Esophagus squamous epithelium (tissue), 5 donors: ENCODE measurements at regions not wholly inside any gene's neighbourhood (a gene's known extent, or its start where the extent isn't known, plus 50 kb on each side); places are given as distances from the start of the nearest gene placed in this dataset.

ENCODE experiments used
- DNase-seq: peaks from one replicate; lab custom pipeline; 2025; lab: John Stamatoyannopoulos, UW
- H3K27ac ChIP-seq, 4 donors: fragments of 200-600 bp; sonication (generic); one replicate each; pipeline ENCODE4 v1.5.1; 2016 to 2019; ENCODE audit warnings: mild to moderate bottlenecking in 1 of 4
- H3K27me3 ChIP-seq, 4 donors: fragments of 200-600 bp; sonication (generic); 1 replicate in 3 of 4; 2 replicates in 1 of 4; pipeline versions ENCODE4 v1.5.1 to v1.6.0; 2017 to 2021; ENCODE audit warnings: antibody characterized with exemption in 1 of 4
- H3K36me3 ChIP-seq, 3 donors: fragments of 200-600 bp; sonication (generic); one replicate each; pipeline ENCODE4 v1.5.1; 2016 to 2019
- H3K4me1 ChIP-seq, 3 donors: fragments of 200-600 bp; sonication (generic); one replicate each; pipeline ENCODE4 v1.5.1; 2017 to 2019
- H3K4me3 ChIP-seq, 4 donors: fragments of 200-600 bp; sonication (generic); 1 replicate in 3 of 4; 2 replicates in 1 of 4; pipeline ENCODE4 v1.5.1; 2016 to 2019; ENCODE audit warnings: mild to moderate bottlenecking in 2 of 4, moderate library complexity in 1 of 4
- H3K9me3 ChIP-seq, 3 donors: fragments of 200-600 bp; sonication (generic); one replicate each; pipeline ENCODE4 v1.5.1; 2016 to 2019
- POLR2A ChIP-seq, 4 donors: fragments of 450-650 bp; IDR thresholded peaks; one replicate each; pipeline ENCODE4 v1.6.1; 2017; ENCODE audit warnings: antibody characterized with exemption in 4 of 4, mild to moderate bottlenecking in 4 of 4, moderate library complexity in 3 of 4
- WGBS, 2 donors: methylation state at CpG; one replicate each; pipeline ENCODE4 v1.1.5; 2018; 5-methylcytosine and 5-hydroxymethylcytosine counted together
- intact Hi-C: fragments of 100-400 bp; cut with DNase I; formaldehyde crosslinking; loops from one replicate; pipeline ENCODE4 v1.15.0; 2022
- TF ChIP-seq, protein P1 (sequence below), 6 experiments: fragments of 450-650 bp in 4 of 6; fragments of 200-600 bp in 2 of 6; sonication (generic) in 2 of 6; IDR thresholded peaks; one replicate each; pipeline ENCODE4 v1.5.1; 2016 to 2019; ENCODE audit warnings: antibody characterized with exemption in 6 of 6, mild to moderate bottlenecking in 4 of 6, moderate library complexity in 4 of 6
- donor health status: DM: yes; HTN: yes; CAD: no.

DNA sequence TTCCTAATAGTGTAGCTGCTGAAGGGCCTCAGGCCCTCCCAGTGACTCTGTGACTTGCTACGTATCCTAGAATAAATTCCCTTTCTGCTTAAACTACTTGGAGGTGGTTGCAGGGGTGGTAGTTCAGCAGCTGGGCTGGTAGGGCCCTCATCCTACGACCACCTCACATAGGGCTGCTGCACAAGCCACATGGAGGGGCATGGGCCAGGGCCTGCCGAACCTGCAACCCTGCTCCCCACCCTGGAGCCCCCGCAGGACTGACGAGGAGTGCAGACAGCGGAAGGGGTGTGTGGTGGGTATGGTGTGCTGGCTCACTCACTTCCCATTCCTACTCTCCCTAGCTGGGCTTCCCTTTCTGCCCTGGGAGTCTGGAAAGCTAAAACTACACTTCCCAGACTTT is 56.2 kb upstream of the MLN start:
- Histone ChIP-seq H3K4me1 (peaks cover 11 to 34% (median 17%) of the 10 kb centered on the region in 3 donors), H3K9me3 (no peaks in the 10 kb centered on the region), H3K27me3 (peaks cover 0 to 58% (median 0%) of the 10 kb centered on the region in 4 donors), H3K4me3 (no peak overlapping the region), H3K27ac (no peak overlapping the region), H3K36me3 (no peaks in the 10 kb centered on the region)
- TF ChIP-seq, protein P1, sequence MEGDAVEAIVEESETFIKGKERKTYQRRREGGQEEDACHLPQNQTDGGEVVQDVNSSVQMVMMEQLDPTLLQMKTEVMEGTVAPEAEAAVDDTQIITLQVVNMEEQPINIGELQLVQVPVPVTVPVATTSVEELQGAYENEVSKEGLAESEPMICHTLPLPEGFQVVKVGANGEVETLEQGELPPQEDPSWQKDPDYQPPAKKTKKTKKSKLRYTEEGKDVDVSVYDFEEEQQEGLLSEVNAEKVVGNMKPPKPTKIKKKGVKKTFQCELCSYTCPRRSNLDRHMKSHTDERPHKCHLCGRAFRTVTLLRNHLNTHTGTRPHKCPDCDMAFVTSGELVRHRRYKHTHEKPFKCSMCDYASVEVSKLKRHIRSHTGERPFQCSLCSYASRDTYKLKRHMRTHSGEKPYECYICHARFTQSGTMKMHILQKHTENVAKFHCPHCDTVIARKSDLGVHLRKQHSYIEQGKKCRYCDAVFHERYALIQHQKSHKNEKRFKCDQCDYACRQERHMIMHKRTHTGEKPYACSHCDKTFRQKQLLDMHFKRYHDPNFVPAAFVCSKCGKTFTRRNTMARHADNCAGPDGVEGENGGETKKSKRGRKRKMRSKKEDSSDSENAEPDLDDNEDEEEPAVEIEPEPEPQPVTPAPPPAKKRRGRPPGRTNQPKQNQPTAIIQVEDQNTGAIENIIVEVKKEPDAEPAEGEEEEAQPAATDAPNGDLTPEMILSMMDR (IDR thresholded peaks at IDR 0.05) = no peak
- TF ChIP-seq POLR2A (IDR thresholded peaks at IDR 0.05) = no peak
- DNase-seq = no peak
- 87 to 98% methylated on average over 3 to 5 of the region's 6 CpGs for WGBS, 2 donors
- intact Hi-C loops = no loop called here

DNA sequence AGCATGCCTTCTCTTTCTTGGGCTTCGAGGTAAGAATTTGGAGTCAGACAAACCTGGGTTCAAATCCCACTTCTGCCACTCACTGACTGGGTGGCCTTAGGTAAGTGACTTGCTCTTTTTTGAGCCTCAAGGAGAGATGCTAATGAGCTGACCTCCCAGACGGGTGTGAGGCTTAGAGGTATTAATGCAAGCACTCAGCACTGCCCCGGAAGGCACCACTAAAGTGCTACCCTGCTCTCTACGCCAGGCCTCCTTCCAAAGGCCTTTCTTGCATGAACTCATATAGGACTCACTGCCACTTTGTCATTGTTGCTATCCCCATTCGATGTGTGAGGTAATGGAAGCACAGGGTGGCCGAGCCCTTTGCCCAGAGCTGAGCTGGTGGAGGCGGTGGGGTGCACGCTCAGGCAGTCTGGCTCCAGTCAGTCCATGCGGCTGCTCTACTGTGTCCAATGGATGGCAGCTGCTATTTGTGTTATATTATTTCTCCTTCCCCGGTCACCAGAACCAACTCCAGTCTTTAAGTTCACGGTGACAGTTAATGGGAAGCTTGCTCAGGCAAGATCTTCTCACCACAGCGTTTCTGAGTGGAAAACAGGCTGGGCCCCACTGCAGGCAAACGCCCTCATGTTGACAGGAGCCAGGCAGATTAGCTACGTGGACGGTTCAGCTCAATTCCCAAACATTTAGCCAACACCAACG is 55.2 kb upstream of the MLN start:
- TF ChIP-seq POLR2A (IDR thresholded peaks at IDR 0.05) = no peak
- TF ChIP-seq, protein P1 (IDR thresholded peaks at IDR 0.05) = no peak
- 89 to 90% methylated on average over 9 to 15 of the region's 16 CpGs for WGBS, 2 donors
- Histone ChIP-seq H3K4me1 (peaks cover 11 to 34% (median 17%) of the 10 kb centered on the region in 3 donors), H3K27ac (no peak overlapping the region), H3K9me3 (no peaks in the 10 kb centered on the region), H3K27me3 (peaks cover 0 to 63% (median 0%) of the 10 kb centered on the region in 4 donors), H3K4me3 (no peak overlapping the region), H3K36me3 (no peaks in the 10 kb centered on the region)
- DNase-seq = no peak
- intact Hi-C loops = no loop called here

DNA sequence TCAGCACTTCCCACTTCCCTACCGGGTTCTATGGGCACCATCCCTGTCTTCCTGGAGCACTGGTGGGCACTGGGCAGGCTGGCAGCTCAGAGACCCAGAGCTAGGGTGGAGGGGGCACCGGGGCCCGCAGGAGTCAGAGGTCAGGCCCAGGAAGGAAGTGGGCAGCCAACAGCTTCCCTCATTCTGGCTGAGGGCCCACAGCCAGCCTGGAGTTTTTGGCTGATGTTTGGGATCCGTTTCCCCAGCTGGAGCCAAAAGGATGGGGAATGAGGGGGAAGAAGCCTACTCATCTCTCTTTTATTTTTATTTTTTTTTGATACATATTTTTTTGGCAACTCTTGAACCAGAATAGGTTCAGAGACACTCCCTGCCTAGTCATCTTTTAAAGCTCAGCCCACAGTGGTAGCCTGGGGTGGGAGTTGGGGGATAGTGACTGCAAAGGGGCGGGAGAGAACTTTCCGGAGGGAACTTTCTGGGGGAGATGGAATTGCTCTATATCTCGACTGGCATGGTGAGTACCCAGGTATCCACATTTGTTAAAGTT is 54.2 kb upstream of the MLN start:
- no peak for TF ChIP-seq POLR2A (IDR thresholded peaks at IDR 0.05)
- TF ChIP-seq, protein P1 (IDR thresholded peaks at IDR 0.05) = no peak
- peaks cover 0 to 68% (median 0%) of the 10 kb centered on the region in 4 donors for H3K27me3 ChIP-seq

DNA sequence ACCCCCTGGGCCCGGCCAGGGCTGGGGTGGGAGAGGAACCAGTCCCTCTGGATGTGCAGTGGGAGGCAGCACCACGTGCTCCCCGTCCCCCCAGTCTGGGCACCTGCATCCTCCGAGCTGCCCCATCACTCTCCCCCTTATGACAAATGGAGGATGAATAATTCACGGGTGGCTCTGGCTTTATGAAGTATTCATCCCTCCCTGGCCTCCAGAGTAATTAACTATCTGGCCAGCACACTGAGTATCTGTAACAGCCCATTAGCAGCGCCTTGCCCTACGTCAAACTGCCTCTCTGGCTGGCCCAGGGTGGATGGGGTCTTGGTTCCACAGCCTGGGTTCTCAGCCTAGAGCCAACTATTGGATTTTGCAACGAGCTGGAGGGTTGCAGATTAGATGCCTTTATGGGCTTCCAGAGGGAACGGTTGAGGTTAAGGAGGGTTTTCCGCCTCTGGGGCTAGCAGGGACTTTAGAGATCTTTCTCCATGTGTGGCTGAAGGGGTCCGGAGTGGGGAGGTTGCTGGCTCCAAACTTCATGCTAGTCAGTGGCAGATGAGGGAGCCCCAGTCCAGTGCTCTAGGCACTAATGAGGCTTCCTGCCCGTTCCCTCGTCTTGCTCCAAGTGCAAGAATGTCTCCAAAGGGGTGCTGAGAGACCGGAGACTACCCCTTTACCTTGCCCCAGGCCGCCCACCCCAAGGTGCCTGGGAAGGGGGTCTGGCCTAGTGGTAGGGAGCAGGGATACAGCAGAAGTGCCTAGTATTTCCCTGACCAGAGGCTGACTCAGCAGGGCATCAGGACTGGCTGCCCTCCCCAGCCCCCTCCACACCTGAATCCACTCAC is 53.5 kb upstream of the MLN start:
- intact Hi-C loops = no loop called here
- H3K27me3 ChIP-seq = peaks cover 0 to 68% (median 0%) of the 10 kb centered on the region in 4 donors
- WGBS, 2 donors = 63 to 100% methylated on average over 1 to 7 of the region's 15 CpGs
- H3K36me3 ChIP-seq = no peaks in the 10 kb centered on the region
- H3K4me1 ChIP-seq = peaks cover 11 to 34% (median 17%) of the 10 kb centered on the region in 3 donors
- no peak for DNase-seq
- no peak overlapping the region for H3K4me3 ChIP-seq
- no peaks in the 10 kb centered on the region for H3K9me3 ChIP-seq
- TF ChIP-seq, protein P1 (IDR thresholded peaks at IDR 0.05) = no peak
- TF ChIP-seq POLR2A (IDR thresholded peaks at IDR 0.05) = no peak
- no peak overlapping the region for H3K27ac ChIP-seq

More for the DNA sequence above, 54.2 kb upstream of the MLN start:
- H3K27ac ChIP-seq = no peak overlapping the region
- intact Hi-C loops = no loop called here
- H3K36me3 ChIP-seq = no peaks in the 10 kb centered on the region
- 55 to 80% methylated on average over 6 of the region's 7 CpGs for WGBS, 2 donors
- peaks cover 11 to 34% (median 17%) of the 10 kb centered on the region in 3 donors for H3K4me1 ChIP-seq
- DNase-seq = no peak
- H3K4me3 ChIP-seq = no peak overlapping the region
- H3K9me3 ChIP-seq = no peaks in the 10 kb centered on the region
